ENCODE measurements at regions not wholly inside any gene's neighbourhood (a gene's known extent, or its start where the extent isn't known, plus 50 kb on each side); places are given as distances from the start of the nearest gene placed in this dataset.

- H2AFZ ChIP-seq (ENCODE audit: low read depth, low read length): no peak overlapping the region
- no peaks in the 10 kb centered on the region for H3K27me3 ChIP-seq (ENCODE audit: insufficient read depth, low read depth, low read length)
- no peaks in the 10 kb centered on the region for H3K36me3 ChIP-seq (ENCODE audit: insufficient read depth, low read length)
- H3K9me3 ChIP-seq (ENCODE audit: low read length): no peaks in the 10 kb centered on the region
- H3K9me2 ChIP-seq (ENCODE audit: insufficient read depth, low read length): no peaks in the 10 kb centered on the region
- H3K27ac ChIP-seq (ENCODE audit: low read length): no peak overlapping the region
- TF ChIP-seq EZH2 (IDR thresholded peaks at IDR 0.05; ENCODE audit: borderline replicate concordance, insufficient read depth, low read length, poor library complexity, severe bottlenecking) (no peak), EP300 (conservative IDR thresholded peaks at IDR 0.05; ENCODE audit: poor library complexity, severe bottlenecking) (no peak), CTCF (IDR thresholded peaks at IDR 0.05; ENCODE audit: poor library complexity, severe bottlenecking) (no peak)
- H3K4me2 ChIP-seq (ENCODE audit: low read length): no peak overlapping the region
- no peak overlapping the region for H3K9ac ChIP-seq (ENCODE audit: low read length)
- H3K4me3 ChIP-seq (ENCODE audit: low read length): no peak overlapping the region
- no peaks in the 10 kb centered on the region for H3K79me2 ChIP-seq (replicated peaks; ENCODE audit: insufficient read depth, low read length)
- H4K20me1 ChIP-seq (ENCODE audit: insufficient read depth): no peaks in the 10 kb centered on the region
- no peaks in the 10 kb centered on the region for H3F3A ChIP-seq (ENCODE audit: insufficient read depth, low read length, poor library complexity, severe bottlenecking)
Observed at GRCh38 chr6:63099772-63100459, 111.4 kb upstream of the FKBP1C start.

GRCh38 chr6:63114610-63115211, 96.6 kb upstream of the FKBP1C start:
- H3F3A ChIP-seq (ENCODE audit: insufficient read depth, low read length, poor library complexity, severe bottlenecking): no peaks in the 10 kb centered on the region
- H3K9me3 ChIP-seq (ENCODE audit: low read length): no peaks in the 10 kb centered on the region
- H4K20me1 ChIP-seq (ENCODE audit: insufficient read depth): no peaks in the 10 kb centered on the region
- no peak for TF ChIP-seq SMC3 (conservative IDR thresholded peaks at IDR 0.05; ENCODE audit: poor library complexity)
- TF ChIP-seq CTCF (IDR thresholded peaks at IDR 0.05; ENCODE audit: poor library complexity, severe bottlenecking): no peak
- TF ChIP-seq REST (IDR thresholded peaks at IDR 0.05; ENCODE audit: borderline replicate concordance): no peak
- no peaks in the 10 kb centered on the region for H3K27me3 ChIP-seq (ENCODE audit: insufficient read depth, low read depth, low read length)
- H3K9ac ChIP-seq (ENCODE audit: low read length): no peak overlapping the region
- H3K9me2 ChIP-seq (ENCODE audit: insufficient read depth, low read length): no peaks in the 10 kb centered on the region
- no peak overlapping the region for H3K4me2 ChIP-seq (ENCODE audit: low read length)
- H3K27ac ChIP-seq (ENCODE audit: low read length): no peak overlapping the region
- no peak overlapping the region for H3K4me3 ChIP-seq (ENCODE audit: low read length)
- H3K79me2 ChIP-seq (replicated peaks; ENCODE audit: insufficient read depth, low read length): no peaks in the 10 kb centered on the region
- H2AFZ ChIP-seq (ENCODE audit: low read depth, low read length): no peak overlapping the region
- no peaks in the 10 kb centered on the region for H3K36me3 ChIP-seq (ENCODE audit: insufficient read depth, low read length)

Data from neural cell (in vitro differentiated cells).